Body of pancreas (tissue), 4 donors: ENCODE measurements at regions not wholly inside any gene's neighbourhood (a gene's known extent, or its start where the extent isn't known, plus 50 kb on each side); places are given as distances from the start of the nearest gene placed in this dataset.

Source experiments
- ATAC-seq: fragments of 150-250 bp; one replicate; pipeline ENCODE4 v1.9.1; 2016
- DNase-seq, 4 donors: peaks; one replicate each; pipeline ENCODE4 v3.0.0-alpha.2; 2019
- H3K27ac ChIP-seq, 4 donors: fragments of 200-600 bp; sonication (generic); 1 replicate in 3 of 4; 2 replicates in 1 of 4; pipeline versions ENCODE4 v1.5.1 to v1.6.1; 2016 to 2019; ENCODE audit warnings: mild to moderate bottlenecking in 1 of 4, mixed read lengths in 1 of 4, moderate library complexity in 1 of 4
- H3K27me3 ChIP-seq, 2 donors: fragments of 200-600 bp; sonication (generic); one replicate each; pipeline ENCODE4 v1.6.0; 2016; ENCODE audit warnings: mild to moderate bottlenecking in 1 of 2
- H3K36me3 ChIP-seq, 2 donors: fragments of 200-600 bp; sonication (generic); replicated peaks in 1 of 2; 2 replicates each; pipeline ENCODE4 v1.5.1; 2016; ENCODE audit warnings: low read depth in 2 of 2; ENCODE audit not compliant: insufficient read depth in 1 of 2
- H3K4me1 ChIP-seq: fragments of 200-600 bp; sonication (generic); one replicate; pipeline ENCODE4 v1.6.0; 2016
- H3K4me3 ChIP-seq, 2 donors: fragments of 200-600 bp; sonication (generic); 1 replicate in 1 of 2; 2 replicates in 1 of 2; pipeline ENCODE4 v1.5.1; 2016 to 2019
- H3K9me3 ChIP-seq, 3 donors: fragments of 200-600 bp; sonication (generic); 1 replicate in 2 of 3; 2 replicates in 1 of 3; pipeline ENCODE4 v1.5.1; 2016
- POLR2A ChIP-seq, 3 donors: fragments of 450-650 bp; IDR thresholded peaks; one replicate each; pipeline ENCODE4 v1.6.1; 2016; ENCODE audit warnings: antibody characterized with exemption in 3 of 3, mild to moderate bottlenecking in 2 of 3
- WGBS, 2 donors: methylation state at CpG; one replicate each; pipeline ENCODE4 v1.1.5; 2017; 5-methylcytosine and 5-hydroxymethylcytosine counted together
- intact Hi-C: fragments of 100-400 bp; cut with DNase I; formaldehyde crosslinking; loops from one replicate; pipeline ENCODE4 v1.15.1; 2023
- TF ChIP-seq, protein P1 (sequence below), 7 experiments: fragments of 450-650 bp in 4 of 7; fragments of 200-600 bp in 3 of 7; sonication (generic) in 3 of 7; IDR thresholded peaks; one replicate each; pipeline ENCODE4 v1.5.1; 2016 to 2019; ENCODE audit warnings: antibody characterized with exemption in 7 of 7

- Histone ChIP-seq H3K27me3 (no peaks in the 10 kb centered on the region), H3K9me3 (no peaks in the 10 kb centered on the region), H3K27ac (no peak overlapping the region), H3K36me3 (no peaks in the 10 kb centered on the region), H3K4me3 (no peak overlapping the region), H3K4me1 (no peaks in the 10 kb centered on the region)
- ATAC-seq: no peak
- 59 to 60% methylated on average over 6 of the region's 6 CpGs for WGBS, 2 donors
- intact Hi-C loops: no loop called here
- DNase-seq: no peak
- TF ChIP-seq, protein P1, sequence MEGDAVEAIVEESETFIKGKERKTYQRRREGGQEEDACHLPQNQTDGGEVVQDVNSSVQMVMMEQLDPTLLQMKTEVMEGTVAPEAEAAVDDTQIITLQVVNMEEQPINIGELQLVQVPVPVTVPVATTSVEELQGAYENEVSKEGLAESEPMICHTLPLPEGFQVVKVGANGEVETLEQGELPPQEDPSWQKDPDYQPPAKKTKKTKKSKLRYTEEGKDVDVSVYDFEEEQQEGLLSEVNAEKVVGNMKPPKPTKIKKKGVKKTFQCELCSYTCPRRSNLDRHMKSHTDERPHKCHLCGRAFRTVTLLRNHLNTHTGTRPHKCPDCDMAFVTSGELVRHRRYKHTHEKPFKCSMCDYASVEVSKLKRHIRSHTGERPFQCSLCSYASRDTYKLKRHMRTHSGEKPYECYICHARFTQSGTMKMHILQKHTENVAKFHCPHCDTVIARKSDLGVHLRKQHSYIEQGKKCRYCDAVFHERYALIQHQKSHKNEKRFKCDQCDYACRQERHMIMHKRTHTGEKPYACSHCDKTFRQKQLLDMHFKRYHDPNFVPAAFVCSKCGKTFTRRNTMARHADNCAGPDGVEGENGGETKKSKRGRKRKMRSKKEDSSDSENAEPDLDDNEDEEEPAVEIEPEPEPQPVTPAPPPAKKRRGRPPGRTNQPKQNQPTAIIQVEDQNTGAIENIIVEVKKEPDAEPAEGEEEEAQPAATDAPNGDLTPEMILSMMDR (IDR thresholded peaks at IDR 0.05): no peak
- no peak for TF ChIP-seq POLR2A (IDR thresholded peaks at IDR 0.05)
Measured at GRCh38 chr17:5823219-5823618, 238.9 kb upstream of the NLRP1 start.

DNA sequence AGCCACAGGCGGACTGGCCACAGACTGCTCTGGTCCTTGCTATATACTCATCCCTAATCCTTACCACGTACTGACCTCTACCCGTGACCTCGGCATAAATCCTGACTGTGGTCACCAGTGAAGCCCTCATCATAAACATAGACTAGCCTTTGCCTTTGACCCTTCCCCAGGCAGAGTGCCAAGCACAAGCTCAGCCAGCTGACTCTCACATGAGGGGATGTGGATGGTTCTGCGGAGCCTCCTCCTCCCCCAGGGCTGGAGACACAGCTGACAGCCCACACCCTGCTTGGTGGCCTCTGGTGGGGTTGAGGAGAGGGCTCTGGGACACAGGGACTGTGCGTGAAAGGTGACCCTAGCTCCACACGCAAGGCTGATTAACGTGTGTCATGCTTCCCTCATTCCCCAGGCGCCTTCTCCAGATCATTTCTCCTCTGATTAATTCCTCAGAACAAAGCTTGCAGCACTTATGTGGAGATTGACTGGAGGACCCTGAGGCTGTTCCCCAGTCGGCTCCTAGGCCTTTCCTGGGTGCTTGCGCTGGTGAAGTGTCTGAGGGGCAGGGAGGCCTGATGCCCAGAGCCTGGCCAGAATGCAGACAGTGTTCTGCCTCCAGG is 241.5 kb upstream of the NLRP1 start:
- ATAC-seq (no peak), DNase-seq (no peak)
- TF ChIP-seq POLR2A (IDR thresholded peaks at IDR 0.05): no peak
- TF ChIP-seq, protein P1 (IDR thresholded peaks at IDR 0.05): no peak
- WGBS, 2 donors: 53 to 54% methylated on average over 10 to 11 of the region's 11 CpGs
- no peaks in the 10 kb centered on the region for H3K36me3 ChIP-seq
- no peak overlapping the region for H3K4me3 ChIP-seq
- no peaks in the 10 kb centered on the region for H3K27me3 ChIP-seq
- no peaks in the 10 kb centered on the region for H3K4me1 ChIP-seq
- no peaks in the 10 kb centered on the region for H3K9me3 ChIP-seq
- intact Hi-C loops: no loop called here
- no peak overlapping the region for H3K27ac ChIP-seq

DNA sequence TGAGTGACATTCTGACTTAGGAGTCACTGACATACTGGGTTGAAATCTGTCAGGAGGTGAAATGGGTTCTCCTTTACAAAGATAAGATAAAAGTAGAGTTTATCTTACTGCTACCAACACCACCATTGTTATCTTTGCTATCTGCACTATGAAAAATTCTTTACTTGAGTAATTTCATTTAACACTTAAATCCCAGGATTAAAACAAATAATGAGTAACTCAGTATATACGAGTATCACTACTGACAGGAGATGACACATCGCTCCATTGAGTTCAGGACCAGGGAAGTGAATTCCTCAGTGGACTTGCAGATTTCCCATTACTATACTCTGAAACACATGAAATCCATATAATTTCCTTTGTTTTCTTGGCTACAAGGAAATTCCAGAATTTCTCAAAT is 242.1 kb upstream of the NLRP1 start:
- H3K36me3 ChIP-seq: no peaks in the 10 kb centered on the region
- no peaks in the 10 kb centered on the region for H3K9me3 ChIP-seq
- no peaks in the 10 kb centered on the region for H3K4me1 ChIP-seq
- ATAC-seq (no peak), DNase-seq (no peak)
- intact Hi-C loops: no loop called here
- no peak overlapping the region for H3K4me3 ChIP-seq
- 66% methylated on average over 2 of the region's 2 CpGs for WGBS, 2 donors
- no peaks in the 10 kb centered on the region for H3K27me3 ChIP-seq
- TF ChIP-seq, protein P1 (IDR thresholded peaks at IDR 0.05): no peak
- no peak overlapping the region for H3K27ac ChIP-seq

GRCh38 chr17:5830921-5831320 is 239.3 kb upstream of the WSCD1 start:
- intact Hi-C loops: no loop called here
- H3K27ac ChIP-seq: no peak overlapping the region

DNA sequence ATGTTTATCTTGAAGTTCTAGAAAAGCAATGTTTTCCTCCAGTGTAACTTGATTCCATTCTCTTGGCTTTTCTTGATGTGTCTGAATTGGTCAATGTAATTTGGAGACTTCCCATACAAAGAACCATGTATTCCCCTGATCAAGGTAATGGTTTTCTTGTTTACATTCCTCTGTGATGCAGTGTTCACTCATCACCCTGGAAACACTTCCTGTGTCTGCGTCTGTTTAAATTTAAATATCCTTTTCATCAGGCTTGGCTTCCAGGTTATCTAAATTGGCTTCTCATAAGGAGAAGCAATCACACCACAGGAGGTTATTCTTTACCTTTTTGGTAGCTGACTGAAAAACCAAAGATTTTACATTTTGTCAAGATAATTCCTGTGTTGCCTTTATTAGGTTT is 237.3 kb upstream of the WSCD1 start:
- ATAC-seq: no peak
- Histone ChIP-seq H3K27me3 (no peaks in the 10 kb centered on the region), H3K27ac (no peak overlapping the region), H3K36me3 (no peaks in the 10 kb centered on the region), H3K4me1 (no peaks in the 10 kb centered on the region), H3K9me3 (no peaks in the 10 kb centered on the region), H3K4me3 (no peak overlapping the region)
- 4 to 28% methylated on average over 1 of the region's 1 CpG for WGBS, 2 donors
- no peak for DNase-seq
- TF ChIP-seq, protein P1 (IDR thresholded peaks at IDR 0.05): no peak
- TF ChIP-seq POLR2A (IDR thresholded peaks at IDR 0.05): no peak
- intact Hi-C loops: no loop called here

More at GRCh38 chr17:5830921-5831320, 239.3 kb upstream of the WSCD1 start:
- Histone ChIP-seq H3K9me3 (no peaks in the 10 kb centered on the region), H3K27me3 (no peaks in the 10 kb centered on the region), H3K4me1 (no peaks in the 10 kb centered on the region), H3K4me3 (no peak overlapping the region), H3K36me3 (no peaks in the 10 kb centered on the region)
- WGBS, 2 donors: 44 to 53% methylated on average over 4 of the region's 4 CpGs
- TF ChIP-seq POLR2A (IDR thresholded peaks at IDR 0.05): no peak
- TF ChIP-seq, protein P1 (IDR thresholded peaks at IDR 0.05): no peak
- DNase-seq (no peak), ATAC-seq (no peak)
